ENCODE measurements at regions not wholly inside any gene's neighbourhood (a gene's known extent, or its start where the extent isn't known, plus 50 kb on each side); places are given as distances from the start of the nearest gene placed in this dataset.

DNA sequence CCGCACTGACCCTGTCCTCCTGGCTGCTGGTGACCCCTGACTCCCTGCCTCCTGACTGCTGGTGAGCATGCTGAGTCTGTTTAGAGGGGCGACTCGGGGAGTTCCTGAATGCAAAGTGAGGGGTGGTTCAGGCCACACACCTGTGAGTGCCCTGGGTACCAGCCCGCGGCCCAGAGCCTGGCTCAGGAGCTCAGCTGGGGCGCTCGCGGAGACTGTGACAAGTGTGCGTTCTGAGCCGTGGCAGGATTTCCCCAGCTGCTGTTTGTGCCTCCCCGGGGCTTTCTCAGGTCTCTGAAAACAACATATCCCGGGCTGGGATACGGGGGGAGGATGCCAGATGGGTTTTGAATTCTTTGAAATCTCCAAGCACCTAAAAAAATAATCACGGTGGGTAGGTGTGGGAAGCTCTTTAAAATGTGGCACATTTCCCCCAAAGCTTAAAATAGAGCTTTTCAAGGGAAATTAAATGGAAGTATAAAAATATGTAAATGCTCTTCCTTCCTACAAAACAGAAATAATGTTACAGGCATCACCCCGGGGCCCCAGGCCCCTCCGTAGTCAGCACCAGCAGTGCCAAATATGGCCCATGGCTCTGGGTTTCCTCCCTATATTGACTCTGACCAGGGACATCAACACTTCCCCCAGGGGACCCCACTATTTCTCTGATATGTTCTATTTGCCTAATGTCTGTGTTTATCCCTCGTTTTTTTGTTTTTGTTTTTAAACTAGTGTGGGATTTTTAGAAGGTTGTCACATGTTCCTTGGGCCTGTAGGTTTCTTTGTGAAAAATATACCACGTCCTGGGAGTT is 49.9 kb upstream of the TAGAP start:
- Mint-ChIP-seq H3K9me3 (no peaks in the 10 kb centered on the region), H3K4me1 (peaks cover 5% of the 10 kb centered on the region)
- TF ChIP-seq POLR2AphosphoS5 (IDR thresholded peaks at IDR 0.05; ENCODE audit: low read depth) (no peak), CREB1 (CRISPR knock-in tag; IDR thresholded peaks at IDR 0.05; ENCODE audit: low read depth) (no peak), NANOG (IDR thresholded peaks at IDR 0.05; ENCODE audit: borderline replicate concordance) (no peak), ZNF331 (CRISPR knock-in tag; IDR thresholded peaks at IDR 0.05; ENCODE audit: low read depth) (no peak), JUNB (IDR thresholded peaks at IDR 0.05; ENCODE audit: unreplicated experiment) (no peak), EZH2phosphoT487 (IDR thresholded peaks at IDR 0.05; ENCODE audit: unreplicated experiment) (no peak), EZH2 (IDR thresholded peaks at IDR 0.05; ENCODE audit: low read depth, unreplicated experiment) (no peak), ZNF114 (CRISPR knock-in tag; IDR thresholded peaks at IDR 0.05) (no peak), STAT1 (IDR thresholded peaks at IDR 0.05; ENCODE audit: unreplicated experiment) (no peak)
- TF ChIP-seq, protein P1, sequence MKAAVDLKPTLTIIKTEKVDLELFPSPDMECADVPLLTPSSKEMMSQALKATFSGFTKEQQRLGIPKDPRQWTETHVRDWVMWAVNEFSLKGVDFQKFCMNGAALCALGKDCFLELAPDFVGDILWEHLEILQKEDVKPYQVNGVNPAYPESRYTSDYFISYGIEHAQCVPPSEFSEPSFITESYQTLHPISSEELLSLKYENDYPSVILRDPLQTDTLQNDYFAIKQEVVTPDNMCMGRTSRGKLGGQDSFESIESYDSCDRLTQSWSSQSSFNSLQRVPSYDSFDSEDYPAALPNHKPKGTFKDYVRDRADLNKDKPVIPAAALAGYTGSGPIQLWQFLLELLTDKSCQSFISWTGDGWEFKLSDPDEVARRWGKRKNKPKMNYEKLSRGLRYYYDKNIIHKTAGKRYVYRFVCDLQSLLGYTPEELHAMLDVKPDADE (IDR thresholded peaks at IDR 0.05): no peak
- TF ChIP-seq, protein P2, sequence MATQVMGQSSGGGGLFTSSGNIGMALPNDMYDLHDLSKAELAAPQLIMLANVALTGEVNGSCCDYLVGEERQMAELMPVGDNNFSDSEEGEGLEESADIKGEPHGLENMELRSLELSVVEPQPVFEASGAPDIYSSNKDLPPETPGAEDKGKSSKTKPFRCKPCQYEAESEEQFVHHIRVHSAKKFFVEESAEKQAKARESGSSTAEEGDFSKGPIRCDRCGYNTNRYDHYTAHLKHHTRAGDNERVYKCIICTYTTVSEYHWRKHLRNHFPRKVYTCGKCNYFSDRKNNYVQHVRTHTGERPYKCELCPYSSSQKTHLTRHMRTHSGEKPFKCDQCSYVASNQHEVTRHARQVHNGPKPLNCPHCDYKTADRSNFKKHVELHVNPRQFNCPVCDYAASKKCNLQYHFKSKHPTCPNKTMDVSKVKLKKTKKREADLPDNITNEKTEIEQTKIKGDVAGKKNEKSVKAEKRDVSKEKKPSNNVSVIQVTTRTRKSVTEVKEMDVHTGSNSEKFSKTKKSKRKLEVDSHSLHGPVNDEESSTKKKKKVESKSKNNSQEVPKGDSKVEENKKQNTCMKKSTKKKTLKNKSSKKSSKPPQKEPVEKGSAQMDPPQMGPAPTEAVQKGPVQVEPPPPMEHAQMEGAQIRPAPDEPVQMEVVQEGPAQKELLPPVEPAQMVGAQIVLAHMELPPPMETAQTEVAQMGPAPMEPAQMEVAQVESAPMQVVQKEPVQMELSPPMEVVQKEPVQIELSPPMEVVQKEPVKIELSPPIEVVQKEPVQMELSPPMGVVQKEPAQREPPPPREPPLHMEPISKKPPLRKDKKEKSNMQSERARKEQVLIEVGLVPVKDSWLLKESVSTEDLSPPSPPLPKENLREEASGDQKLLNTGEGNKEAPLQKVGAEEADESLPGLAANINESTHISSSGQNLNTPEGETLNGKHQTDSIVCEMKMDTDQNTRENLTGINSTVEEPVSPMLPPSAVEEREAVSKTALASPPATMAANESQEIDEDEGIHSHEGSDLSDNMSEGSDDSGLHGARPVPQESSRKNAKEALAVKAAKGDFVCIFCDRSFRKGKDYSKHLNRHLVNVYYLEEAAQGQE (IDR thresholded peaks at IDR 0.05; ENCODE audit: unreplicated experiment): no peak
- TF ChIP-seq, protein P3, sequence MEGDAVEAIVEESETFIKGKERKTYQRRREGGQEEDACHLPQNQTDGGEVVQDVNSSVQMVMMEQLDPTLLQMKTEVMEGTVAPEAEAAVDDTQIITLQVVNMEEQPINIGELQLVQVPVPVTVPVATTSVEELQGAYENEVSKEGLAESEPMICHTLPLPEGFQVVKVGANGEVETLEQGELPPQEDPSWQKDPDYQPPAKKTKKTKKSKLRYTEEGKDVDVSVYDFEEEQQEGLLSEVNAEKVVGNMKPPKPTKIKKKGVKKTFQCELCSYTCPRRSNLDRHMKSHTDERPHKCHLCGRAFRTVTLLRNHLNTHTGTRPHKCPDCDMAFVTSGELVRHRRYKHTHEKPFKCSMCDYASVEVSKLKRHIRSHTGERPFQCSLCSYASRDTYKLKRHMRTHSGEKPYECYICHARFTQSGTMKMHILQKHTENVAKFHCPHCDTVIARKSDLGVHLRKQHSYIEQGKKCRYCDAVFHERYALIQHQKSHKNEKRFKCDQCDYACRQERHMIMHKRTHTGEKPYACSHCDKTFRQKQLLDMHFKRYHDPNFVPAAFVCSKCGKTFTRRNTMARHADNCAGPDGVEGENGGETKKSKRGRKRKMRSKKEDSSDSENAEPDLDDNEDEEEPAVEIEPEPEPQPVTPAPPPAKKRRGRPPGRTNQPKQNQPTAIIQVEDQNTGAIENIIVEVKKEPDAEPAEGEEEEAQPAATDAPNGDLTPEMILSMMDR (conservative IDR thresholded peaks at IDR 0.05; ENCODE audit: low read depth in 2 of 2): no peak
- TF ChIP-seq, protein P4, sequence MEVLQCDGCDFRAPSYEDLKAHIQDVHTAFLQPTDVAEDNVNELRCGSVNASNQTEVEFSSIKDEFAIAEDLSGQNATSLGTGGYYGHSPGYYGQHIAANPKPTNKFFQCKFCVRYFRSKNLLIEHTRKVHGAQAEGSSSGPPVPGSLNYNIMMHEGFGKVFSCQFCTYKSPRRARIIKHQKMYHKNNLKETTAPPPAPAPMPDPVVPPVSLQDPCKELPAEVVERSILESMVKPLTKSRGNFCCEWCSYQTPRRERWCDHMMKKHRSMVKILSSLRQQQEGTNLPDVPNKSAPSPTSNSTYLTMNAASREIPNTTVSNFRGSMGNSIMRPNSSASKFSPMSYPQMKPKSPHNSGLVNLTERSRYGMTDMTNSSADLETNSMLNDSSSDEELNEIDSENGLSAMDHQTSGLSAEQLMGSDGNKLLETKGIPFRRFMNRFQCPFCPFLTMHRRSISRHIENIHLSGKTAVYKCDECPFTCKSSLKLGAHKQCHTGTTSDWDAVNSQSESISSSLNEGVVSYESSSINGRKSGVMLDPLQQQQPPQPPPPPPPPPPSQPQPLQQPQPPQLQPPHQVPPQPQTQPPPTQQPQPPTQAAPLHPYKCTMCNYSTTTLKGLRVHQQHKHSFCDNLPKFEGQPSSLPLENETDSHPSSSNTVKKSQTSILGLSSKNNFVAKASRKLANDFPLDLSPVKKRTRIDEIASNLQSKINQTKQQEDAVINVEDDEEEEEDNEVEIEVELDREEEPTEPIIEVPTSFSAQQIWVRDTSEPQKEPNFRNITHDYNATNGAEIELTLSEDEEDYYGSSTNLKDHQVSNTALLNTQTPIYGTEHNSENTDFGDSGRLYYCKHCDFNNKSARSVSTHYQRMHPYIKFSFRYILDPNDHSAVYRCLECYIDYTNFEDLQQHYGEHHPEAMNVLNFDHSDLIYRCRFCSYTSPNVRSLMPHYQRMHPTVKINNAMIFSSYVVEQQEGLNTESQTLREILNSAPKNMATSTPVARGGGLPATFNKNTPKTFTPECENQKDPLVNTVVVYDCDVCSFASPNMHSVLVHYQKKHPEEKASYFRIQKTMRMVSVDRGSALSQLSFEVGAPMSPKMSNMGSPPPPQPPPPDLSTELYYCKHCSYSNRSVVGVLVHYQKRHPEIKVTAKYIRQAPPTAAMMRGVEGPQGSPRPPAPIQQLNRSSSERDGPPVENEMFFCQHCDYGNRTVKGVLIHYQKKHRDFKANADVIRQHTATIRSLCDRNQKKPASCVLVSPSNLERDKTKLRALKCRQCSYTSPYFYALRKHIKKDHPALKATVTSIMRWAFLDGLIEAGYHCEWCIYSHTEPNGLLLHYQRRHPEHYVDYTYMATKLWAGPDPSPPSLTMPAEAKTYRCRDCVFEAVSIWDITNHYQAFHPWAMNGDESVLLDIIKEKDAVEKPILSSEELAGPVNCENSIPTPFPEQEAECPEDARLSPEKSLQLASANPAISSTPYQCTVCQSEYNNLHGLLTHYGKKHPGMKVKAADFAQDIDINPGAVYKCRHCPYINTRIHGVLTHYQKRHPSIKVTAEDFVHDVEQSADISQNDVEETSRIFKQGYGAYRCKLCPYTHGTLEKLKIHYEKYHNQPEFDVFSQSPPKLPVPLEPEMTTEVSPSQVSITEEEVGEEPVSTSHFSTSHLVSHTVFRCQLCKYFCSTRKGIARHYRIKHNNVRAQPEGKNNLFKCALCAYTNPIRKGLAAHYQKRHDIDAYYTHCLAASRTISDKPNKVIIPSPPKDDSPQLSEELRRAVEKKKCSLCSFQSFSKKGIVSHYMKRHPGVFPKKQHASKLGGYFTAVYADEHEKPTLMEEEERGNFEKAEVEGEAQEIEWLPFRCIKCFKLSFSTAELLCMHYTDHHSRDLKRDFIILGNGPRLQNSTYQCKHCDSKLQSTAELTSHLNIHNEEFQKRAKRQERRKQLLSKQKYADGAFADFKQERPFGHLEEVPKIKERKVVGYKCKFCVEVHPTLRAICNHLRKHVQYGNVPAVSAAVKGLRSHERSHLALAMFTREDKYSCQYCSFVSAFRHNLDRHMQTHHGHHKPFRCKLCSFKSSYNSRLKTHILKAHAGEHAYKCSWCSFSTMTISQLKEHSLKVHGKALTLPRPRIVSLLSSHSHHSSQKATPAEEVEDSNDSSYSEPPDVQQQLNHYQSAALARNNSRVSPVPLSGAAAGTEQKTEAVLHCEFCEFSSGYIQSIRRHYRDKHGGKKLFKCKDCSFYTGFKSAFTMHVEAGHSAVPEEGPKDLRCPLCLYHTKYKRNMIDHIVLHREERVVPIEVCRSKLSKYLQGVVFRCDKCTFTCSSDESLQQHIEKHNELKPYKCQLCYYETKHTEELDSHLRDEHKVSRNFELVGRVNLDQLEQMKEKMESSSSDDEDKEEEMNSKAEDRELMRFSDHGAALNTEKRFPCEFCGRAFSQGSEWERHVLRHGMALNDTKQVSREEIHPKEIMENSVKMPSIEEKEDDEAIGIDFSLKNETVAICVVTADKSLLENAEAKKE (CRISPR knock-in tag; IDR thresholded peaks at IDR 0.05): no peak

More for the DNA sequence above, 49.9 kb upstream of the TAGAP start:
- H2AFZ ChIP-seq: peak overlapping the region; percentile 94
- H3K27me3 Mint-ChIP-seq (ENCODE audit: insufficient read depth, low read depth, poor library complexity): peaks cover 15% of the 10 kb centered on the region
- H3F3A ChIP-seq (replicated peaks; ENCODE audit: low read depth): no peaks in the 10 kb centered on the region
- H3K27ac ChIP-seq (ENCODE audit: low read depth): no peak overlapping the region
- no peak overlapping the region for H3K4me3 ChIP-seq
- no peak overlapping the region for H3K4me3 Mint-ChIP-seq
- H3K36me3 Mint-ChIP-seq (ENCODE audit: low read depth): no peaks in the 10 kb centered on the region
- no peaks in the 10 kb centered on the region for H4K20me1 ChIP-seq (replicated peaks; ENCODE audit: insufficient read depth)
- H3K36me3 ChIP-seq (ENCODE audit: insufficient read depth): no peaks in the 10 kb centered on the region
- H3K4me1 ChIP-seq (ENCODE audit: insufficient read depth): no peaks in the 10 kb centered on the region
- no peaks in the 10 kb centered on the region for H3K79me2 ChIP-seq (replicated peaks; ENCODE audit: insufficient read depth)
- no peak overlapping the region for H3K27ac Mint-ChIP-seq
- no peak for DNase-seq (ENCODE audit: low spot score)
- no peak overlapping the region for H3K4me2 ChIP-seq
- no peaks in the 10 kb centered on the region for H3K27me3 ChIP-seq (ENCODE audit: insufficient read depth)
- peak; percentile 72 for ATAC-seq
- no peaks in the 10 kb centered on the region for H3K9me2 ChIP-seq (ENCODE audit: insufficient read depth)

Measured in GM23338 (cell line).